NCI-H2196 (cell line): ENCODE measurements at regions not wholly inside any gene's neighbourhood (a gene's known extent, or its start where the extent isn't known, plus 50 kb on each side); places are given as distances from the start of the nearest gene placed in this dataset.
A peak's percentile ranks its signal among the peaks of the same experiment; 100 is the strongest.

Experiments
- DNase-seq: peaks from one replicate; lab custom pipeline; 2025; ENCODE audit not compliant: unreplicated experiment; lab: John Stamatoyannopoulos, UW

GRCh38 chr6:82629921-82630320 is 266.3 kb downstream of the TPBG start:
- DNase-seq: no peak

- DNase-seq: no peak
Observed at GRCh38 chr6:82641677-82642076, 278.1 kb downstream of the TPBG start.

- no peak for DNase-seq
Observed at GRCh38 chr6:82645536-82646230, 282.1 kb downstream of the TPBG start.

GRCh38 chr6:82646231-82646615 is 282.6 kb downstream of the TPBG start:
- DNase-seq: no peak

- DNase-seq: no peak
Observed at GRCh38 chr6:82651845-82652335, 288.3 kb downstream of the TPBG start.

- no peak for DNase-seq
Observed at GRCh38 chr6:82679232-82679631, 315.6 kb downstream of the TPBG start.

- no peak for DNase-seq
Observed at GRCh38 chr6:82680192-82680591, 316.6 kb downstream of the TPBG start.

- no peak for DNase-seq
Observed at GRCh38 chr6:82681119-82681714, 317.6 kb downstream of the TPBG start.

- DNase-seq: no peak
Observed at GRCh38 chr6:82686719-82687118, 323.1 kb downstream of the TPBG start.

- no peak for DNase-seq
Observed at GRCh38 chr6:82687855-82688254, 324.2 kb downstream of the TPBG start.

GRCh38 chr6:82690283-82690682 is 326.7 kb downstream of the TPBG start:
- DNase-seq: no peak

- DNase-seq: no peak
Observed at GRCh38 chr6:82691997-82692396, 328.4 kb downstream of the TPBG start.

- DNase-seq: peak; percentile 51
Observed at GRCh38 chr6:82693094-82693493, 329.5 kb downstream of the TPBG start.

- DNase-seq: no peak
Observed at GRCh38 chr6:82701341-82701740, 337.7 kb downstream of the TPBG start.

GRCh38 chr6:82702574-82702973 is 339.0 kb downstream of the TPBG start:
- DNase-seq: no peak

- no peak for DNase-seq
Observed at GRCh38 chr6:82703230-82703629, 339.6 kb downstream of the TPBG start.

- DNase-seq: no peak
Observed at GRCh38 chr6:82704045-82704444, 340.4 kb downstream of the TPBG start.

GRCh38 chr6:82705579-82705978 is 342.0 kb downstream of the TPBG start:
- no peak for DNase-seq

- no peak for DNase-seq
Observed at GRCh38 chr6:82711105-82711827, 347.6 kb downstream of the TPBG start.

- no peak for DNase-seq
Observed at GRCh38 chr6:82711971-82712370, 348.4 kb downstream of the TPBG start.

- DNase-seq: no peak
Observed at GRCh38 chr6:82712389-82712788, 348.8 kb downstream of the TPBG start.

GRCh38 chr6:82712826-82713225 is 349.2 kb downstream of the TPBG start:
- peak; percentile 3 for DNase-seq
